CD8-positive, alpha-beta memory T cell (primary cell): ENCODE measurements at regions not wholly inside any gene's neighbourhood (a gene's known extent, or its start where the extent isn't known, plus 50 kb on each side); places are given as distances from the start of the nearest gene placed in this dataset.

ENCODE experiments used
- CTCF ChIA-PET: fragments of 350-600 bp; sonication (Branson Sonifier 250); formaldehyde crosslinking; loops from one replicate; lab custom pipeline; 2021; ENCODE audit warnings: antibody characterized with exemption; lab: Charles Lee
- POLR2A ChIA-PET: fragments of 350-600 bp; sonication (Branson Sonifier 250); formaldehyde crosslinking; loops from one replicate; lab custom pipeline; 2021; ENCODE audit warnings: antibody characterized with exemption; lab: Charles Lee
- DNase-seq, 5 donors: peaks; one replicate each; pipeline versions ENCODE4 v3.0.0 to v3.0.0-alpha.2; 2020 to 2022; ENCODE audit warnings: mixed read lengths in 1 of 5
- H3K27ac ChIP-seq: one replicate; pipeline ENCODE4 v1.7.0; 2013; ENCODE audit warnings: low read depth, mild to moderate bottlenecking, low read length, moderate library complexity
- H3K27me3 ChIP-seq: 2 replicates; pipeline ENCODE4 v1.7.0; 2013; ENCODE audit warnings: low read length, mild to moderate bottlenecking; ENCODE audit not compliant: insufficient read depth, poor library complexity, severe bottlenecking
- H3K36me3 ChIP-seq: 2 replicates; pipeline ENCODE4 v1.7.0; 2013; ENCODE audit warnings: mild to moderate bottlenecking, low read length, moderate library complexity; ENCODE audit not compliant: insufficient read depth
- H3K4me1 ChIP-seq: 2 replicates; pipeline ENCODE4 v1.7.0; 2013; ENCODE audit warnings: mild to moderate bottlenecking, low read length, moderate library complexity; ENCODE audit not compliant: insufficient read depth
- H3K4me3 ChIP-seq: 2 replicates; pipeline ENCODE4 v1.7.0; 2013; ENCODE audit warnings: mild to moderate bottlenecking, low read length
- H3K9me3 ChIP-seq: 2 replicates; pipeline ENCODE4 v1.7.0; 2013; ENCODE audit warnings: mild to moderate bottlenecking, low read length
- H3K27ac Mint-ChIP-seq, 8 donors: one replicate each; pipeline ENCODE4 v1.8.0; 2020 to 2021; ENCODE audit warnings: mixed read lengths in 8 of 8, mild to moderate bottlenecking in 6 of 8, inconsistent platforms in 3 of 8, moderate library complexity in 3 of 8
- H3K27me3 Mint-ChIP-seq, 2 donors: one replicate each; pipeline ENCODE4 v1.8.0; 2020 to 2021; ENCODE audit warnings: mixed read lengths in 2 of 2, mild to moderate bottlenecking in 1 of 2, moderate library complexity in 1 of 2
- H3K36me3 Mint-ChIP-seq, 3 donors: one replicate each; pipeline ENCODE4 v1.8.0; 2020 to 2021; ENCODE audit warnings: mixed read lengths in 3 of 3, inconsistent platforms in 1 of 3, mild to moderate bottlenecking in 1 of 3
- H3K4me1 Mint-ChIP-seq, 3 donors: one replicate each; pipeline ENCODE4 v1.8.0; 2020 to 2021; ENCODE audit warnings: mixed read lengths in 3 of 3, inconsistent platforms in 1 of 3, mild to moderate bottlenecking in 1 of 3
- H3K4me3 Mint-ChIP-seq, 7 donors: one replicate each; pipeline ENCODE4 v1.8.0; 2020 to 2021; ENCODE audit warnings: mixed read lengths in 7 of 7, mild to moderate bottlenecking in 6 of 7, moderate library complexity in 4 of 7, inconsistent platforms in 2 of 7
- H3K9me3 Mint-ChIP-seq, 5 donors: one replicate each; pipeline ENCODE4 v1.8.0; 2020 to 2022; ENCODE audit warnings: mixed read lengths in 5 of 5, mild to moderate bottlenecking in 3 of 5, moderate library complexity in 2 of 5, inconsistent platforms in 1 of 5

DNA sequence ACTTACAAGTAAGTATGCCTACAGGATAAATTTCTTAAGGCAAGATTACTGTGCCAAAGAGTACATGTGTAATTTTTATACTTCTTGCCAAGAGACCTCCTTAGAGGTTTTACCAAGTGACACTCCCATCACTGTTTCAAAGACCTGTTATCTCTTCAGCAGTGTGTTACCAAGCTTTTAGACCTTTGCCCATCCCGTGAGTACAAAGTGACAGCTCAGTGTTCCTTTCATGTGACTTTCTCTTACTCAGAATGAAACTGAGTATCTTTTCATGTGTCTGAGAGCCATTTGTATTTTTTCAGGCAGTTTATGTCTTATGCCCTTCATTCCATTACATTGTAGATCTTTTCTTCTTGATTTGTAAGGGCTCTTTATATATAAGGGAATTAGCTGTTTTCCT, 287.5 kb upstream of the SALL3 start:
- Mint-ChIP-seq H3K4me1 (no peaks in the 10 kb centered on the region), H3K4me3 (no peak overlapping the region), H3K36me3 (no peaks in the 10 kb centered on the region), H3K27ac (no peak overlapping the region), H3K27me3 (peaks cover 0 to 9% of the 10 kb centered on the region in 2 donors), H3K9me3 (no peaks in the 10 kb centered on the region)
- no peak overlapping the region for H3K27ac ChIP-seq
- ChIA-PET CTCF (no interaction called here), POLR2A (no interaction called here)
- no peak for DNase-seq
- H3K27me3 ChIP-seq, result no peaks in the 10 kb centered on the region
- H3K9me3 ChIP-seq, result no peaks in the 10 kb centered on the region
- no peaks in the 10 kb centered on the region for H3K36me3 ChIP-seq
- no peaks in the 10 kb centered on the region for H3K4me1 ChIP-seq
- no peak overlapping the region for H3K4me3 ChIP-seq

DNA sequence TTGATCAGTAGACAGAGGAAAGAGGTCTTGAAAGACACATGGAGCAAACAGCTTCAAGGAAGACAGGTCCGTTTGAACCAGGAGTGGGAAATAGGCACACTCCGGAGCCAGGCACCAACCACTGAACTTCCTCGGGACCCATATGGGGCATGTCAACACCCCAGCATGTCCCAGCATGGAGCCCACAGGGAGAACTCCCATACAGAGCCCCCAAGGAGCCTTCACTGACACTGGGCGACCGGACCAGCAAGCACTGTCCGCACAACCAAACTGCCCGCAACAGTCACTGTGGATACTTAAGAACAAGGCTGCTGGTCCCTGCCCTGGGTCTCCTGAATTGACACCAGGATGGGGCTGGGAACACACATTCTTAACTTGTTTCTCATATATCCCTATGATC, 286.2 kb upstream of the SALL3 start:
- Mint-ChIP-seq H3K4me1 (no peaks in the 10 kb centered on the region), H3K36me3 (no peaks in the 10 kb centered on the region), H3K27ac (no peak overlapping the region), H3K27me3 (peaks cover 0 to 8% of the 10 kb centered on the region in 2 donors), H3K4me3 (no peak overlapping the region), H3K9me3 (peaks cover 0 to 3% (median 0%) of the 10 kb centered on the region in 5 donors)
- Histone ChIP-seq H3K4me1 (no peaks in the 10 kb centered on the region), H3K36me3 (no peaks in the 10 kb centered on the region), H3K9me3 (no peaks in the 10 kb centered on the region), H3K4me3 (no peak overlapping the region), H3K27ac (no peak overlapping the region), H3K27me3 (no peaks in the 10 kb centered on the region)
- no peak for DNase-seq
- ChIA-PET POLR2A (no interaction called here), CTCF (no interaction called here)

DNA sequence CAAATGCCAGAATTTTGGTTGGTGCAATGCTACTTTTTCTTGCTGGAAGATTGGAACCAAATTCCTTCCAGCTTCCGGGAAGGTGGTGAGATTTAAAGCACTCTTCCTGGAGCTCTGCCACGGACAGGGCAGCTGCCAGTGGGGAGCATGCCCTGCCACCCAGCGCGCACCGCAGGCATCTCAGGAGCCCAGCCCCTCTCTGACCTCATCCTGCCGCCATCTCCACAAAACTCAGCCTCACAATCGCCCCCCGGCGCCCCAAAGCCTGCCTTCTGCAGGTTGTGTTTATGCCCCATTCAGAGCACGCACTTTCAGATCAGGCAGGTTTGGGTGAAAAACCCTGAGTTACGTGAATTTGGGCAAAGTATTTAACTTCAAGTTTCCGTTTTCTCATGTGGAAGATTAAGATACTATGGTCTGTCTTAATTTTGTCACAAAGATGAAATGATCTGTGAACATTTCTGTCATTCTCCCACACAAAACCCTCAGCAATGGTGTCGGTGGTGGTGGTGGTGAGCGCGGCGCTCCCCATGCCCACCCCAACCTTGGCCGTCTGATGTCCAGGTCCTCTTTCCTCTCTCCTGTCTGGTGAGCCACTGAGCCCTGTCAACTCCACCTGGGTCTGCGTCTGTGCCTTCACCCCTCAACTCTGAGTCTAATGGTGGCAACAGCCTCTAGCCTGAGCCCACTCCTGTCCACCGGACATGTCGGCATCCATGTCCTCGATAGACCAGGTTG, 282.8 kb upstream of the SALL3 start:
- CTCF ChIA-PET, result no interaction called here
- Histone ChIP-seq H3K36me3 (no peaks in the 10 kb centered on the region), H3K27me3 (no peaks in the 10 kb centered on the region), H3K4me1 (no peaks in the 10 kb centered on the region), H3K27ac (no peak overlapping the region), H3K4me3 (no peak overlapping the region), H3K9me3 (no peaks in the 10 kb centered on the region)
- Mint-ChIP-seq H3K4me1 (no peaks in the 10 kb centered on the region), H3K9me3 (peaks cover 0 to 3% (median 0%) of the 10 kb centered on the region in 5 donors), H3K36me3 (no peaks in the 10 kb centered on the region), H3K27ac (no peak overlapping the region), H3K4me3 (no peak overlapping the region), H3K27me3 (peaks cover under 1 to 7% of the 10 kb centered on the region in 2 donors)
- POLR2A ChIA-PET, result no interaction called here
- no peak for DNase-seq

DNA sequence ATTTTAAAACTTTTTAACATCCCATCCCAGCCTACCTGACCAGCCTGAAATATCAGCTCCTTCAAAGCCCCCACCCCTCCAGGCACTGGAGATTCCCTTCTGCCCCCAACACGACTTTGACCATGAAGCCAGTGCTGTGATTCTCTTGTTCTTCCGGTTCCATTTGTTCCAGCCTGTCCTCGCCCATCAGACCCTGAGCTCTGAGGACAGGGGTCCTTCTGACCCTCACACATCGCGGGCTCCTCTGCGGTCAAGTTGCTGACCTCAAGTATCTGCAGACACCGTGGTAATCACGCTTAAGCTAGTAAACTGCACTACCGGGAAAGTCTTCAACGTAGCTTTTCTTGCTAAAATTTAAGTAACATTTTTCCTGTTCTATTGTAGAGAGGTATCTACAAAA, 282.2 kb upstream of the SALL3 start:
- H3K9me3 ChIP-seq, result no peaks in the 10 kb centered on the region
- H3K4me3 ChIP-seq, result no peak overlapping the region
- no peaks in the 10 kb centered on the region for H3K27me3 ChIP-seq
- no peaks in the 10 kb centered on the region for H3K4me1 ChIP-seq
- ChIA-PET POLR2A (no interaction called here), CTCF (no interaction called here)
- no peak overlapping the region for H3K27ac ChIP-seq
- DNase-seq, result no peak
- Mint-ChIP-seq H3K36me3 (no peaks in the 10 kb centered on the region), H3K27me3 (peaks cover 5 to 12% of the 10 kb centered on the region in 2 donors), H3K27ac (no peak overlapping the region), H3K9me3 (peaks cover 0 to 3% (median 0%) of the 10 kb centered on the region in 5 donors), H3K4me1 (no peaks in the 10 kb centered on the region), H3K4me3 (no peak overlapping the region)
- H3K36me3 ChIP-seq, result no peaks in the 10 kb centered on the region

DNA sequence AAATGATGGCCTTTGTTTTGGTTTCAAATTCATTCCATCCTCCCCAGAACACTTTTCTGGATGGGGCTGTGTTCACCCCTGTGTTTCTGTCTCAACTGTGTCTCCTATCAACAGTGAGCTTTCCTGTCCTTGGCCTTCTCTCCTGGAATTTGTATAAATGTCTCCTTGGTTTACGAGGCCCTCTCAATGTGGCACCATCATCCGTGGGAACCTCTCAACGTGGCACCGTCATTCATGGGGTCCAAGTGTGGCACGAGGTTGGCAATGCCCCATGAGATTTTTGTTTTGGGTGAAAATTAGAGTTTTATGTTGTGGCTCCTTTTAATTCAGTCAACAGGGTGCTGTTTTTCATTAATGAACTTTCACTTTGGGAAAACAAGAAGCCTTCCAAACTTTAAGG, 280.7 kb upstream of the SALL3 start:
- H3K27me3 ChIP-seq, result no peaks in the 10 kb centered on the region
- H3K4me3 ChIP-seq, result no peak overlapping the region
- no peaks in the 10 kb centered on the region for H3K36me3 ChIP-seq
- peaks cover 0 to 3% (median 1%) of the 10 kb centered on the region in 5 donors for H3K9me3 Mint-ChIP-seq
- H3K27ac Mint-ChIP-seq, result no peak overlapping the region
- ChIA-PET CTCF (no interaction called here), POLR2A (no interaction called here)
- H3K27ac ChIP-seq, result no peak overlapping the region
- H3K4me1 ChIP-seq, result no peaks in the 10 kb centered on the region
- H3K9me3 ChIP-seq, result no peaks in the 10 kb centered on the region
- H3K4me1 Mint-ChIP-seq, result no peaks in the 10 kb centered on the region
- no peak for DNase-seq
- no peak overlapping the region for H3K4me3 Mint-ChIP-seq
- peaks cover 5 to 13% of the 10 kb centered on the region in 2 donors for H3K27me3 Mint-ChIP-seq
- H3K36me3 Mint-ChIP-seq, result peaks cover 0 to under 1% (median 0%) of the 10 kb centered on the region in 3 donors

DNA sequence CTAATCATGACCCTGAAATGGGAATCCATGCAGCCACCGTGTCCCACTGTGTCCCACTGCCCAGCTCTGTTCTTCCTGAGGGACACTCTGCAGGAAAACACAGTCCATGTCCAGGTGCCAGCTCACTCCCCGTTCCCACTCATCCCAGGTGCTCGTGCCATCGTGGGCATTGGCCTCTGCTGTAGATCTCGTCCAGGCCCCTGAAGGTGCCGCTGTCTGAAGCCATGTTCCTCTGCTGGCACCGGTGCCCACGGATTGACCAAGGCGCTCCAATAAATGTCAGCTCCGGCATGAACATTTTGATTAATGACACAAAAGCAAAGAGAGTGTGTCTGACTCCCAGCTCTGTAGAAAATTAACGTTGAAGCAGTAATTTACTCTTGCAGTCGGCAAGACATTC, 280.1 kb upstream of the SALL3 start:
- Mint-ChIP-seq H3K36me3 (peaks cover 0 to 1% (median 0%) of the 10 kb centered on the region in 3 donors), H3K4me1 (no peaks in the 10 kb centered on the region), H3K9me3 (peaks cover 0 to 3% (median 1%) of the 10 kb centered on the region in 5 donors), H3K27me3 (peaks cover 5 to 14% of the 10 kb centered on the region in 2 donors), H3K27ac (no peak overlapping the region), H3K4me3 (no peak overlapping the region)
- Histone ChIP-seq H3K27ac (no peak overlapping the region), H3K36me3 (no peaks in the 10 kb centered on the region), H3K27me3 (no peaks in the 10 kb centered on the region), H3K4me3 (no peak overlapping the region), H3K9me3 (no peaks in the 10 kb centered on the region), H3K4me1 (no peaks in the 10 kb centered on the region)
- CTCF ChIA-PET, result no interaction called here
- POLR2A ChIA-PET, result no interaction called here
- DNase-seq, result no peak

DNA sequence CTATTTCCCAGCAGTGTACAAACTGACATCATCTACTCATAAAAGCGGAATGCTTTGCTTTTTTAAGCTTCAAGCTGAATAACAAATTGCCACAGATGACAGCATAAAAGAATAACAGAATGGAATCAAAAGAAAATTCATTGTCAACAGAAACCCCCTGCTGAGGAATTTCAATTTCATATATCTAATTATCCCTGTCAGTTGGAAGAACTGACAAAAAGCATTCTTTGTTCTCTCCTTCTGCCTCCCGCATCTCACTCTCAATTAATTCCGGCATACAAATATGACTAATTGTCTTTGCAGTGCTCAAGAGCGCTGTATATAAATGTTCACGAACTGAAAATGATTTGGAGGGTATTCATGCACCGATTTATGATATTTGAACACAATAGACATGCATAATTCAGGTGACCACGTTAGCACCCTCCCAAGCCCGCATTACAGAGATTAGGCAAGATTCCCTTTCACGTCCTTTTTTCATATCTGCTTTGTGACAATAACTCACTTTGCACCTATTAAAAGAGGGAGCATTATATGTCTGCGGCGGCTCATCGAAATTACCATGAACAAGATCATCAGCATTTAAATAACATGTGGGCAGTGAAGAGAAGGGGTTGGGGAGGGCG, 277.7 kb upstream of the SALL3 start:
- peaks cover 5 to 9% of the 10 kb centered on the region in 2 donors for H3K27me3 Mint-ChIP-seq
- no peaks in the 10 kb centered on the region for H3K4me1 Mint-ChIP-seq
- no peak overlapping the region for H3K4me3 ChIP-seq
- H3K9me3 ChIP-seq, result no peaks in the 10 kb centered on the region
- CTCF ChIA-PET, result no interaction called here
- no peak overlapping the region for H3K27ac ChIP-seq
- DNase-seq, result no peak
- no peak overlapping the region for H3K27ac Mint-ChIP-seq
- no peaks in the 10 kb centered on the region for H3K27me3 ChIP-seq
- H3K4me1 ChIP-seq, result no peaks in the 10 kb centered on the region
- H3K36me3 ChIP-seq, result no peaks in the 10 kb centered on the region
- H3K4me3 Mint-ChIP-seq, result no peak overlapping the region
- H3K9me3 Mint-ChIP-seq, result peaks cover 0 to 5% (median 3%) of the 10 kb centered on the region in 5 donors
- peaks cover 0 to 1% (median 0%) of the 10 kb centered on the region in 3 donors for H3K36me3 Mint-ChIP-seq
- POLR2A ChIA-PET, result no interaction called here

DNA sequence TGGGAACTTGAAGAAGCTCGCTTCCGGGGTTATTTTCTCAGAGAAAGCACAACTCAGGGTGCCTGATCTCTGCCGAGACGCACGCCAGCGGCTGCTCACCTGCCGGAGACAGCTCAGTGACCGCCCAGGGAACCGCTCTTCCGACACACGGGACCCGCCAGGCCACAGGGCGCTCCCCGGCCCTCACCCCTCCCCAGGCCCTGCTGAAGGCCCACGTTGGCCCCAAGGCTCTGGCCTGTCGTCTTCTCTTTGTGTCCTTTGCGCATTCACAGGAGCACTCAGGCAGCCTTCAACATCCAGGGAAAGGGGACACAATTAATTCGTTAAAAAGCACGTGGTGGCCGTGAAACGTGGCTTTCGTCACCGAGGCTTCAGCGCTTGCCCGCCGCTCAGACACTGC, 276.3 kb upstream of the SALL3 start:
- no peaks in the 10 kb centered on the region for H3K27me3 ChIP-seq
- CTCF ChIA-PET, result no interaction called here

More for the DNA sequence above, 276.3 kb upstream of the SALL3 start:
- H3K4me1 ChIP-seq, result no peaks in the 10 kb centered on the region
- Mint-ChIP-seq H3K9me3 (peaks cover 6 to 15% (median 8%) of the 10 kb centered on the region in 5 donors), H3K4me1 (no peaks in the 10 kb centered on the region), H3K4me3 (peak overlapping the region in 1 of 7 donors; percentile 4), H3K27me3 (peaks cover 5 to 11% of the 10 kb centered on the region in 2 donors), H3K27ac (no peak overlapping the region), H3K36me3 (peaks cover 0 to 1% (median 0%) of the 10 kb centered on the region in 3 donors)
- H3K9me3 ChIP-seq, result no peaks in the 10 kb centered on the region
- H3K27ac ChIP-seq, result no peak overlapping the region
- POLR2A ChIA-PET, result no interaction called here
- no peak overlapping the region for H3K4me3 ChIP-seq
- no peaks in the 10 kb centered on the region for H3K36me3 ChIP-seq
- no peak for DNase-seq
